DMS153 (cell line): ENCODE measurements at regions not wholly inside any gene's neighbourhood (a gene's known extent, or its start where the extent isn't known, plus 50 kb on each side); places are given as distances from the start of the nearest gene placed in this dataset.
"Not testable (repeated sequence)": the region's sequence is repeated elsewhere in the genome, so short reads cannot be mapped to it uniquely, and the experiment has no call there.

Source experiments
- DNase-seq: peaks from one replicate; lab custom pipeline; 2025; lab: John Stamatoyannopoulos, UW

DNA sequence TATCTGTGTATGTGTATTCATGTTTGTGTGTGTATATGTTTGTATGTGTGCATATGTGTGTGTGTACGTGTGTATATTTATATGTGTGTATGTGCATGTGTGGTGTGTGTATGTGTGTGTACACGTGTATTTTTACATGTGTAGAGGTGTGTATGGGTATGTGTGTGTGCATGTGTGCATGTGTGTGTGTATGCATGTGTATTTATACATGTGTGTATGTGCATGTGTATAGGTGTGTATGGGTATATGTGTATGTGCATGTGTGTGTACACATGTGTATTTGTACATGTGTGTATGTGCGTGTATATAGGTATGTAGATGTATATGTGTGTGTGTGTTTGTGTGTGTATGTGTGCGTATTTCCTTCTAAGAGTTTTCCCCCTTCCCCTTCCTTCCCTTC is 207.7 kb upstream of the ATP6AP2 start:
- no peak for DNase-seq

DNA sequence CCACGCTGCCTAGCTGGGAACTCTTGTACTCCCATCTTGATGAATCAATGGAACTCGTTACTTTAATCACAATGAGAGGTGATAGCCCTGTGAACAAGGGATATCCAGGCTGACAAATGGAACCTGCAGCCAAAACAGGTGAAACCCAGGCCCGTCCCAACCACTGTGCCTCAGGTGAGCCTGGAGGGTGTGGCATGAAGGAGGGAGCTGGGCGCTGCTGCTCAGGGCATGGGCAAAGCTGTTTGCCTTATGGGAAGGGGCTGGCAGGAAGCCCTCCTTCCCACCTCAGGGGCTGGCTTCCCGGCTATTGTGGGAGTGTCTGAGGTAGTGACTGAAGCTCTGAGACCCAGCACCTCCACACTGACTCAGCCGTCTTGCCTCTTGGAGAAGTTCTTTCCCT is 209.4 kb upstream of the ATP6AP2 start:
- no peak for DNase-seq

- DNase-seq: no peak
These were observed 212.1 kb upstream of the ATP6AP2 start for GRCh38 chrX:40368611-40369061.

GRCh38 chrX:40366661-40367060 is 214.1 kb upstream of the ATP6AP2 start:
- DNase-seq: no peak

DNA sequence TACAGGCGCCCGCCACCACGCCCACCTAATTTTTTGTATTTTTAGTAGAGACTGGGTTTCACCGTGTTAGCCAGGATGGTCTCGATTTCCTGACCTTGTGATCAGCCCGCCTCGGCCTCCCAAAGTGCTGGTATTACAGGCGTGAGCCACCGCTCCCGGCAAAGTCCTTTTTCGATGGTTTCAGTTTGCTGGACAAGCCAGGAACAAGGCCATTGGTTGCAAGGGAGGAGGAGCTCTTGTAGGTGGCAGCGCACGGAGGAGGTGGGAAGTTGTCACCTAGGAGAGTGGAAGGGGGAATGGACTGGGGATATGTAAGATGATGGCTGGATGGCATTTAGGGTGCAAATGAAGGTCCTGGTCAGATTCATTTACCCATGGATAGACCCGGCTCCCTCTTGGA is 218.5 kb upstream of the ATP6AP2 start:
- DNase-seq: not testable (repeated sequence)

- no peak for DNase-seq
These were observed 220.2 kb upstream of the ATP6AP2 start for GRCh38 chrX:40360557-40360956.

GRCh38 chrX:40359593-40359992 is 221.2 kb upstream of the ATP6AP2 start:
- no peak for DNase-seq

DNA sequence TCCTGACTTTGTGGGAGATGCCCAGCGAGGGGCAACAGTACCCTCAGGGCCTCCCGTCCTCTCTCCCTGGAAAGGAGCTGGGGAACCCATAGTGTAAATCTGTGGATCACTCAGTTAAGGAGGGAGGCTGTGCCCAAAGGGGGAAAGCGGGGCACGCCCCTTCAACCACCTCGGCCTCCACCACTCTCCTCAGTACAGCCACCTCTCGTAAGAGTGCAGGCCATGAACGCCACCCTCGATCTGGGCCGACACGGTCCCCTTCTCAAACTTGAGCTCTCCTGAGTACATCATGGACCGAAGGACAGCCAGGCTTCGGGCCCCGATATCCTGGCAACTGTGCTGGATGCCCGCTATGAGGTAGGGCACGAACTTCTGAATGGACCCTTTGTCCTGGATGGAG is 221.8 kb upstream of the ATP6AP2 start:
- DNase-seq: no peak

DNA sequence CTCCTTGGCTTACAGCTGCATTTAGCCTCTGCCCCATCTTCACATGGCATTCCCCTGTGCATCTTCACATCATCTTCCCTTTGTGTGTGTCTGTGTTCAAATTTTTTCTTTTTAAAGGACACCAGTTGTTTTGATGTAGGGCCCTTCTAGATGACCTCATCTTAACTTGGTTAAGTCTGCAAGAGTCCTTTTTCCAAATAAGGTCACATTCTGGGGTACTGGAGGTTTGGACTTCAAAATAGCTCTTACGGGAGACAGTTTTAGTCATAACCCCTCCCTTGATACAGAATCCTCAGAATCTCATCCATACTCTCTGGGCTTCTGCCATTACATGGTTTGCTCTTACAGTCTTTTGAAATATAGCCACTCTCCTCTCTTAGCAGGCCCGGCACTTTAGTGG is 231.5 kb upstream of the ATP6AP2 start:
- no peak for DNase-seq

GRCh38 chrX:40346379-40346778 is 234.4 kb upstream of the ATP6AP2 start:
- no peak for DNase-seq

DNA sequence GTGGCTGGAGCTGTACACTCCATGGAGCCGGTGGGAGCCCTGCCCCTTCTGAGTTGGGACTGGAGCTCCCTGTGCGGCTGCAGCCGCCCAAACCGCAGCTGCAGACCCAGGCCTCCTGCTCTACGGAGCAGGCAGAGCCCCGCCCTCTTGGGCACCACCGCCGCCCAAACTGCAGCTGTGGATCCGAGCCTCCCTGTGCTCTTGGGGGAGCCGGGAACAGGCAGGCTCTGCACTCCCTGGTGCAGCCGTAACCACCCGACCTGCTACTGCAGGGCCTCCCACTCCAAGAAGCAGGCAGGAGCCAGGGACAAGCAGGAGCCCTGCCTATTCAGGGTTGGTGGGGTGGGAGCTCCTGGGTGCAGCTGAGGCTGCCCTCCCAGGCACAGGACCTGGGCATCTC is 237.5 kb upstream of the ATP6AP2 start:
- DNase-seq: no peak

DNA sequence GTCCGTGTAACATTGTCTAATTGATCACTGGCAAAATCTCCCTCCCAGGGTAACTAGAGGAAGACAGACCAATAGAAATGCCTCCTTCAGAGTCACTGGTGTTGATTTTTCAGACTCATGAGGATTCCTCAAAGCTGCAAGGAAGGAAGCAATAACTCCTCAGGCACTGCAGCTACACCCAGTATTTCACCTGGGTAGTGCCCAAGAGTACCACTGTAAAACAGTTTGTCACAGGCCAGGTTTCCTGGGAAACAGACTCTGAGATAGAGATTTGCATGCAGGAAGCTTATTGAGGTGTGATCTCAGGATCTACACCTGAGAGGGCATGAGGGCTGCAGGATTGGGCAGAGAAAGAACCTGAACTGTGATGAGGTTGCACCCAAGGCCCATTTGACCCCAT is 240.7 kb upstream of the ATP6AP2 start:
- DNase-seq: no peak

GRCh38 chrX:40333344-40333743 is 235.6 kb upstream of the BCOR start:
- no peak for DNase-seq

DNA sequence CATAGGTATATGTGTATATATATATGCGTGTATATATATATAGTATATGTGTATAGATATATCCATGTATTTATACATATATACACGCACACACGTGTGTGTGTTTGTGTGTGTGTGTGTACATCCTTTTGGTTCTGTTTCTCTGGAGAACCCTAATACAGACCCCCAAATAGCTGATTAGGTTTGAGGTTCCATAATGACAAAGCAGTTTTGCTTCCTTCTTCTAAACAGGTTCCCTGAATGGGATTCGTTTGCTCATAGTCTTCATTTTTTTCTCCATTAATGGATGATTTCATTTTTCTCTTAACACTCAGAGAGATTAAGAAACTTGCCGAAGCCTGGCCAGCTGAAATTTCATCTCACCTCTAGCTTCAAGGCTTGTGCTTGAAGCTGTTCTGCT is 234.0 kb upstream of the BCOR start:
- no peak for DNase-seq

- no peak for DNase-seq
These were observed 233.6 kb upstream of the BCOR start for GRCh38 chrX:40331353-40331752.

- DNase-seq: no peak
These were observed 231.9 kb upstream of the BCOR start for GRCh38 chrX:40329616-40330015.

- no peak for DNase-seq
These were observed 229.3 kb upstream of the BCOR start for GRCh38 chrX:40327085-40327484.

GRCh38 chrX:40326186-40326965 is 228.6 kb upstream of the BCOR start:
- no peak for DNase-seq

- DNase-seq: no peak
These were observed 227.4 kb upstream of the BCOR start for GRCh38 chrX:40325161-40325560.

DNA sequence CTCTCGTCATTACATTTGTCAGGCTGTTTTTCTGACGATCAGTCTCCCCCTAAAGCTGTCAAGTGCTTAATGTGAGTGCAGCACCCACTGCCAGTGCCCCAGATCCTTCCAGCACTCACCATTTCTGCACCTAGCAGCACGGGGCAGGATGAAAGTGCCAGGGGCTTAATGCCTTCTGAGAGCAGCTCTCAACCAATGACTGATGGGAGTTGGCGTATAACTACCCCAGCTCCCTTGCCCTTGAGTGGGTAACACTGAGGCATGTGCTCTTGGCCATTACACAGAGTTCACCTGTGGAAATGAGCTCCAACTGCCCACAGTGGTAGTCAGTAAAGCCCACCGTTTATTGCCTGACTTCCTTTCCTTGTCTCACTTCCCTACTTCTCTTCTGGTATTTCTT is 226.2 kb upstream of the BCOR start:
- DNase-seq: no peak

GRCh38 chrX:40320819-40321218 is 223.1 kb upstream of the BCOR start:
- DNase-seq: no peak

GRCh38 chrX:40318801-40319200 is 221.0 kb upstream of the BCOR start:
- no peak for DNase-seq

DNA sequence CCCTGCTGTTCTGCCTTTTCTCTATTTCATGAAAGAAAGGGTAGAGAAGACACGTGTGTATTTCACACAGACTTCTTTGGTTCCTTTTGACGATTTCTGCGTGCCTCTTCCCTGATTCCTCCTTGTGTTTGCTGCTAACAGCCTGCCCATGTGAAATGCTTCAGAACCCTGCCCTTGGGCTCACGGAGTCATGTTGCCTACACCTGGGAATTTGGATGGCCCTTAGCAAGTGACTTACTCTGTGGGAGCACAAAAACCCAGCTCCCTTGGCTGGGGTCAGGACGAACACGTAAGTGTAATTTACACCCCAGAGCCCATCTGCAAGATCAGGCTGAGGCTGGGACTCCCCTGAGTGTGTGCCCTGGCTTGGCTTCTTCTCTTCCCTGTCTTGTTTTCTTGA is 220.3 kb upstream of the BCOR start:
- DNase-seq: no peak

DNA sequence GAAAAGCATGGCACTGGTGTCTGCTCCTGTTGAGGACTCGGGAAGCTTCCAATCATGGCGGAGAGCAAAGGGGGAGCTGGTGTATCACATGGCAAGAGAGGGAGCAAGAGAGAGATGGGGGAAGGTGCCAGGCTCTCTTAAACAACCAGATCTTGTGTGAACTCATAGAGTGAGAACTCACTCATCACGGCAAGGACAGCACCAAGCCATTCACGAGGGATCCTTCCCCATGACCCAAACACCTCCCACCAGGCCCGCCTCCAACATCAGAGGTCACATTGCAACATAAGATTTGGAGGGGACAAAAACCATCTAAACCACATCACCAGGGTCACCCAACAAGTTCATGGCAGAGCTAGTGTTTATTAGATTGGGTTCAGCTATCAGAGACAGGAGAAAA is 218.7 kb upstream of the BCOR start:
- no peak for DNase-seq
